NCI-H1694 (cell line): ENCODE measurements at regions not wholly inside any gene's neighbourhood (a gene's known extent, or its start where the extent isn't known, plus 50 kb on each side); places are given as distances from the start of the nearest gene placed in this dataset.

Experiments
- DNase-seq: peaks from one replicate; lab custom pipeline; 2025; lab: John Stamatoyannopoulos, UW

- no peak for DNase-seq
Measured at GRCh38 chr10:3848775-3849635, 64.0 kb upstream of the KLF6 start.

GRCh38 chr10:3848005-3848774, 63.2 kb upstream of the KLF6 start:
- DNase-seq: no peak

GRCh38 chr10:3846736-3847135, 61.7 kb upstream of the KLF6 start:
- DNase-seq: no peak

GRCh38 chr10:3844491-3845025, 59.5 kb upstream of the KLF6 start:
- no peak for DNase-seq

- DNase-seq: no peak
Measured at GRCh38 chr10:3838460-3839437, 53.7 kb upstream of the KLF6 start.

GRCh38 chr10:3837647-3838459, 52.8 kb upstream of the KLF6 start:
- DNase-seq: no peak

GRCh38 chr10:3836222-3836820, 51.3 kb upstream of the KLF6 start:
- no peak for DNase-seq

- DNase-seq: no peak
Measured at GRCh38 chr10:3835770-3836169, 50.8 kb upstream of the KLF6 start.

GRCh38 chr10:3834947-3835346, 49.9 kb upstream of the KLF6 start:
- no peak for DNase-seq
